SKM-1 (cell line): ENCODE measurements at regions not wholly inside any gene's neighbourhood (a gene's known extent, or its start where the extent isn't known, plus 50 kb on each side); places are given as distances from the start of the nearest gene placed in this dataset.
"Not testable (repeated sequence)": the region's sequence is repeated elsewhere in the genome, so short reads cannot be mapped to it uniquely, and the experiment has no call there.

Source experiments
- DNase-seq: peaks from one replicate; lab custom pipeline; 2025; ENCODE audit not compliant: unreplicated experiment; lab: John Stamatoyannopoulos, UW

DNA sequence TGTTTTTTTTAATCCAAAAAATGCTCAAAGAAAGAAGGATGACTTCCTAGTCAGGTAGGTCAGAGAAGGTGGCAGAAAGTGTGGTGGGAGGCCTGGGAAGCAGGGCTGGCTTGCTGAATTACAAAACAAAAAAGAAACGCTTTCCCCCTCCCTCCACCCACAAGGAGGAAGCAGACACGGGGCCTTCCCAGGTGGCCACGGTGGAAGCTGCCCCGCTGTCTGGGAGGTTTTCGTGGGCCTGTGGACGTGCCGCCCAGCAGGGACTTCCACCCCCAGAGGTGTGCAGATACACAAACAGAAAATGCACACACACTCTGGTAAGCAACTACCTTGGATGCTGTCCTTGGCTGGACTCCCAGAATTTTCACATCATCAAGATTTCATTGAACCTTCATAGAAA is 198.2 kb upstream of the CDH4 start:
- no peak for DNase-seq

DNA sequence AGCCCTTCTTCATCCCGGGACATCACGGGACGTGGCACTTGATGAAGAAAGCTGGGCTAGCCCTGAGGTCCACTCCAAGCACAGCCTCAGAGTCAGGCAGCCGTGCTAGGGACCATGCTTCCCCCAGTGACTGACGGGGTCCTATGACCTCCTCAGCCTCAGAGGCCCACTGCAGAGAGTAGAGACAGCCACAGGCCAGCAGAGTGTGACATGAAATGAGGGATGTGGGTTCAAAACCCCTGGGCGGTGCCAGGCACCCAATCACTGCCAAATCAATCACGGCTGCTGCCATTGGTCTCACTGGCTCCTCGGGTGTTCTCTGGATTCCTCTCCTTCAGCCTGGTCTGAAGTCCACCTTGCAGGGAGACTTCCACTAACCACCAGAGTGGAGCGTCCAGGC is 197.7 kb upstream of the CDH4 start:
- no peak for DNase-seq

DNA sequence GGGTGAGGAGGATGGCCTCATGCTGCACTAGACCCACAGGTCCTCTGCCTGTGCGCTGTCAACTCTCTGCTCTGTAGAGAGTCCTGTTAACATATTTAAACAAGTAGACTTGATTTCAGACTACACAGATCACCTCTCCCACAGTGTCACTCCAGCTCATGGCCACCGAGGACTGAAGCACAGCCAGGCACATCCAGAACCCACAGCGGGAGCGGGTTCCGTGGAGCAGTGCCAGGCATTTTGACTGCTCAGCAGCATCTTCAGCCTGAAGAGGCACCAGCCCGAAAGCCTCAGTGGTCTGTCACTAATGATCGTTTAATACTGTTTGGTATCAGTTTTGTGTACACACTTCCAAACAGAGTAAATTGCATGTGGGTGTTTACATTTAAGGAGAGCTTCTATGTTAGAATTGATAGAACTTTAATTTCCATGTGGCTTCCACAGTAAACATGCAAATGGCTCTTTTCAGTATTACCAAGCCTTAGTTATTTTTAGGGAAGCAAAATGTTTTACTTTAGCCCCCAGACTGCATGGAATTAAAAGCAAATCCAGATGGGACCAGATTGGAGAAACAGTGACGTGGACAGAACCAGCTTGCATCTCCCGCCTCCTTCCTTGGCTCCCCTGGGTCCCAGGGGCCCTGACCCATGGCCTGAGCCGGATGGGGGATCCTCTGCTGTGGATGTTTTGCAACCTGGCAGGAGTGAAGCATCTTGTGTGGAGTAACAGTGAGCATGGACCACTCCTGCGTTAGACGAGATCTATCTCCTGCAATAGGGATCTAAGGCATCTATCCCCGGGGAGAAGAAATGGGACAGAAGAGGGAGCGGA is 196.7 kb upstream of the CDH4 start:
- DNase-seq = no peak

DNA sequence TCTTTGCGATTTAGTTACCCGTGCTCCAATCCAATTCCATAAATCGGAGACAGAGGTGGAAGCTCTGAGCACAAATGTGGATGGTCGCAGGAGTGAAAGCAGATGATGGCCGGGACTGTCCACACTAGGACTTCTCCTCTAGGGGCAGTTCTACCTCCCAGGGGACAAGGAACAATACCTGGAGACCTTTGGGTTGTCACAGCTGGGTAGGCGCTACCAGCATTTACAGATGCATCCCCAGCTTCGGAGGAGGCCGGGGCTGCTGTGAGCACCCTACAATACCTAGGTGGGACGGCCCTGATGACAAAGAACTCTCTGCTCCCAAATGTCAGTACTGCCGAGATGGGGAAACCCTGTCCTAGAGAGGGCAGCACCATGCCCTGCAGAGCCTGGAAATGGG is 195.9 kb upstream of the CDH4 start:
- no peak for DNase-seq

DNA sequence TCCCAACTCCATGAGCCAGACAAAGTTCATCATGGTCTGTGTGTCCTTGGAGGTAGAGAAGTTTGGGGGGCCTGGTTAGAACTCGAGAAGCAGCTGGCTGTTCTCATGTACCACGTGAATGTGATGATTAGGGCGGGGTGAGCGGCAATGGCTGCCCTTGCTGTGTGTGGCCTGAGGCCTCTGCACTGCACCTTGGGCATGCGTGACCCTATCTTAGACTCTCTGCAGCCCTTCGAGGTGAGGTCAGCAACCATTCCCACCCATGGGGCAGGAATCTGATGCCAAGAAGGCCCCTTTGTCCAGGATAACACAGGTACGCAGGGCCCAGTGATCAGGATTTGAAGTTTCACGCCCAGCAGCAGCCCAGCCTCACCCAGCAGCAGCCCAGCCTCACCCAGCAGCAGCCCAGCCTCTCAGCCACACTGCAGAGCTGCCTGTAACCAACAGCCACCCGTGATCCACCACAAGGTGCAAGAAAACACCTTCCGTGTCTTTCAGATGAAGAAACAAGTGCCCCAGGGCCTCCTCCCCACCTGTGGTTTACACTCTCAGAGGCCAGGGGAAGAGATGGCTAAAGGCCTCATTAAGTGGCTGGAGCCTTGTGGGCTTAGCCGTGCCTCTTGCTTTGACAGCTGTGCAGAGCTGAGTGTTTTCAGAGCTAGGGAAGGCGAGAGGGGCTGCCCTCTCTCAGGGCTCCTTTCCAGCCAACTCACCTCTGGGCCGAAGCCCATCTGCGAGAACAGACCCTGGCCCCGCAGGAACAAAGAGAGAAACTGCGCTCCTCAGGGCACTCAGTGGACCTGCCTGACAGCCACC is 195.2 kb upstream of the CDH4 start:
- DNase-seq = no peak

DNA sequence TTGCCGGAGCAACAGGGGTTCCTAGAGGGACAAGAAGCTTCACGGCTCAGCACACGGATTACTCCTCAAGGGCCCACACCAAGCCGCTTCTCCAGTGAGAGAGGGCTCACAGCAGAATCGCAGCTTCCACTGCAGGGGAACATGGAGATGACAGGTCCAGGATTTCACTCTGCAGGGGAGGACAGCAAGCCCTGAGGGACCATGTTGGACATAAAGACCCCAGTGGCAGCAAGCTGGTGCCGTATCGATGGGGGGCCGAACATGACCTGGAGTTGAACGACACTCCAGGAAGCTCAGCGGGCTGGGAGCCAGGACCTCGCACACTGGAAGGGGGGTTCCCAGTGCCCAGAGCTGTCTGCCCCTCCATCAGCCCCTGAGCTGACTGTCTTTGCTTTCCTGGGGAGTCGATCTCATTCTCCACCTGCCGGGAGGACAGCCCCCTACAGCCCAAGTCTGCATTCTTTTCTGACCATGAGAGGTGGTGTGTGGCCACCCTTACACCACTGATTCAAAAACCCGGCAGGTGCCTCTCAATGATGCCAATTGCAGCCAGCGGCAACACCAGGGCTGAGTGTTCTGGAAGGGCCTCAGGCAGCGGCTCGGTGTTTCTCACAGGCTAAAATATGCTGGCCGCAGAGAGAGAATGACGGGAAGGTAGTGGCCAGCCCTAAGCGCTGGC is 194.5 kb upstream of the CDH4 start:
- DNase-seq = no peak

DNA sequence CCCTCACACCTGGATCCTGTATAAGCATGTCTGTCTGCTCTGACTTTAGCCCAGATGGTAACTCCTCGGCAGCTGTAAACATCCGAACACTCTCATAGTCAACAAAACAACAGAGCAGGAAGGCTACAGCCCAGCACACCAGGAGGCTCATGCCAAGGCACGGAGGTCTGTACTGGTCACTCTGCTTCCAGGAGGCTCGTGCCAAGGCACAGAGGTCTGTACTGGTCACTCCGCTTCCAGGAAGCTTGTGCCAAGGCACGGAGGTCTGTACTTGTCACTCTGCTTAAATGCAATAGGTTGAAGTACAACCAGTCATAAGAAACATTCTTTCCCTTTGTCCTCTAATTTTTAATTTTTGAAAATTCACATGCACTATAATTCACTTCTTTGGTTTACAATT is 190.1 kb upstream of the CDH4 start:
- DNase-seq = no peak

DNA sequence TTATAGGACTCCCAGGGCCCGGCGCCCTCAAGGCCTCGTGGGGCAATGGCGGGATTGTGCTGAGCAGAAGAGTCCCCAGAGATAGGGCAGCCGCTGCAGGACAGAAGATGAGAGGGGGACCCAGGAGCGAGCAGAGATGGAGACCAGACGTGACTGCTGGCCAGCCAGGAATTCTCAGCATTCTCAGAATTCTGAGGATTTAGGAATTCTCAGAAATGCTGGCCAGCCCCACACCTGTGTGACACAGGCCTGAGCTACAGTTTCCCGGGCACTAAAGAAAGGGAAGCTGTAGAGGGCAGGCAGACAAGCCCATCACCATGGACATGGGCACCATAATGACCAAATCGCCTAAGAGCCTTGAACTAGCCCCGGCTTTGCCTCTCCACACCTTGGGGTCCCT is 186.2 kb upstream of the CDH4 start:
- no peak for DNase-seq

DNA sequence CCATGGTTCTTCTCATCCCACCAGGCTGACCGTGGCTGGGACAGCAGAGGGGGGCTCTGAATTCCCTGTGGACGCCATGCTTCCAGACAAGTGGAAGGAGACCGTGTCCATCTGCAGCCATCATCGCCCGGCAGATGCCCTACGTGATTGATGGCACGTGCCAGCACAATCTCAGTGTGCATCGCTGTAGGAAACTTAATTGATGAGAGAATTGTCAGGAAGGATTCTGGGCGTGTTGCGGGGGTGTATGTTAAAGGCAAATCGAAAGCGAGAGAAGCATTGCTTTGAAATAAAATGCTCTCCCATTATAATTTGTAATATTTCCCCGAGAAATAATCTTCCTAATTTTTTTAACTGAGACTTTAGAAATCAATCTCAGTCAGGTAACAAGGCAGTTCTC is 185.5 kb upstream of the CDH4 start:
- DNase-seq = no peak

DNA sequence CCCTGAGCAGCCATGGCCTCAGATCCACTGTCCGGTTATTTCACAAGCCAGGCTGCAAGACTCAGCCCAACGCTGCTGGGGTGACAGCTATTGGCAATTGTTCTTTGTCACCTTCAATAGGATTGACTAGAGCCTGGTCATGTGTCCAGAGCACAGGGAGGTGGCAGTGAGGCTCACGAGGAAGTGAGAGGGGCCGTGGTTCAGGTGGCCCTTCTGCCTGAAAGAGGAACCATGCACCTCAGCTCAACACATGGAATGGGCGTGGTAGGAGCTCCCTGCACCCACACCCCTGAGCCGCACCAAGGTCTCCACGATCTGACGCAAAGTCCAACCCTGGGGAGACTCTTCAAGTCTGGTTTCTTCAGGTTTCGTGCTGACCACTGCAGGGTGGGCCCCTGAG is 184.8 kb upstream of the CDH4 start:
- DNase-seq = no peak

DNA sequence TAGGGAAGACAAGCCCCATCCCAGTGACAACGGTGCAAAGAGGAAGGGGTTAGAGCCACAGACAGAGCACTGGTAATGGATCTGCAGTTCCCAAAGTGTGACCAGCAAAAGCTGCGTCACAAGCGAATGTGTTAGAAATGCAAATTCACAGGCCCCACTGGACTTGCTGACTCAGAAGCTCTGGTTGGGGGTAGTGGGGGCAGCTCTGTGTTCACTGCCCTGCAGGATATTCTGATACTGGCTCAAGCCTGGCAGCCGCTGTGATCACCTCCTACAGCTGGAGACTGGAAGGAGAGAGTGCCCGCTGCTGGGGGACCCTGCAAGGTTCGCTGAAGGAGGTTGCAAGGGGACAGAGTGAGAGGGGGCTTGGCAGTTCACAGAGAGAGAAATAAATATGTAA is 179.7 kb upstream of the CDH4 start:
- no peak for DNase-seq

DNA sequence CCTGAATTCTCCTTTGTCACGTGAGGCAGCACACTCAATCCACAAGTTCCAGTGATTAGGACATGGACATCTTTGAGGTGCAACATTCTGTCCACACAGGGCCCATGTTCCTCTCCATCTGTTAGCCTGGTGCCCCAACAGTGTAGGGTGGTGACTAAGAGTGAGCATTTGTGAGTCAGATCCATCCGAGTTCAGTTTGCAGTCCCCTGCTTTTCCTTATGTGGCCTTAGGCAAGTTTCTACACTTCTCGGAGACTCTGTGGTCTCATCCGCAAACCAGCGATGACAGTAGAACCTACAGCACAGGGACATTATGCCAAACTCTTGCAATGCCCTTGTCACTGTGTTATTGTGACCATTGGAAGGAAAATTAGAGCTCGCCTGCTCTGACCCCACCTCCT is 178.7 kb upstream of the CDH4 start:
- no peak for DNase-seq

DNA sequence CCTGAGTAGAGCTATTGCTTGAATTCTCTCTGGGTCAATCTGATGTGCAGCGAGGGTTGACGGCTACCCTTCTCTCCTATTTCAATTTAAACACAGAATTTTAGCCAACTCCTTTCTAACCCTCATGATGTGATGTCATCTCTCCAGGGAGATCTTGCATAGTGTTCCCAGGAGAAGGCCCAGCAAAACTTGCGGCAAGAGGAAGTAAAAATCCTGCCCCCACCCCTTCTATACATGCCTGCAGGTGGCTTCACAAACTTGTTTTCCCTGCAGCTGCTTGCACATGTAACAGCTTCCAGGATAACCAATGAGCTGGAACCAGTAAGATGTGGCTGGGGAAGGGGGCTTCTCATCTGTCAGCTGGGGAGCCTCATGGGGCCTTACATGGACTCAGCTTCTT is 169.3 kb upstream of the CDH4 start:
- DNase-seq = no peak

DNA sequence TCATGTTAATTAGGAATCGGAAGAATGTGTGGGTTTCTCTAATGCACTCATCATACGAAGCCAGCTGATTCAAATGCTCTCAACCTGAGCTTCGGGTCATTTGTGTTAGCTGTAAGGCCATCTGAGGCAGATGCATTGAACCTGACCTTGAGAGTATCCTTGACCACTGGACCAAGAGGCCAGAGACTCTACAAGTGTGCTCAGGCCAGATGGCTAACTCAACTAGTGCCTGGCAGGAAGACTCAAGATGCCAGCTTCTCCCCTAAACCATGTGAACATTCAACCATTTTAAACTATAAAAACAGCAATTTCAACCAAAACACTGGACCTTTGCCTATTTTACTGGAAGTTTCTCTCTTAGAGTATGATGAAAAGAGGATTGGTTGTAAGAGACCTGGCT is 168.6 kb upstream of the CDH4 start:
- DNase-seq = no peak

DNA sequence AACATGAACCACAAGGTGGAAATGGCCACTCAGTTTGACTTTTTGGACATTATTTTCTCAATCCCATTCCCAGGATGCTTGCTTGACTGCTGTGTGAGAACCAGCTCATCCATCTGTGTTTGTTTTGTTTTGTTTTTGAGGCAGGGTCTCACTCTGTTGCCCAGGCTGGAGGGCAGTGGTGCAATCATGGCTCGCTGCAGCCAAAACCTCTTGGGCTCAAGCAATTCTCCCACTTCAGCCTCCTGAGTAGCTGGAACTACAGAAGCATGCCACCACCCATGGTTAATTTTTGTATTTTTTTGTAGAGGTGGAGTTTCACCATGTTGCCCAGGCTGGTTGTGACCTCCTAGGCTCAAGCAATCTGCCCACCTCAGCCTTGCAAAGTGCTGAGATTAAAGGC is 166.0 kb upstream of the CDH4 start:
- DNase-seq = no peak

DNA sequence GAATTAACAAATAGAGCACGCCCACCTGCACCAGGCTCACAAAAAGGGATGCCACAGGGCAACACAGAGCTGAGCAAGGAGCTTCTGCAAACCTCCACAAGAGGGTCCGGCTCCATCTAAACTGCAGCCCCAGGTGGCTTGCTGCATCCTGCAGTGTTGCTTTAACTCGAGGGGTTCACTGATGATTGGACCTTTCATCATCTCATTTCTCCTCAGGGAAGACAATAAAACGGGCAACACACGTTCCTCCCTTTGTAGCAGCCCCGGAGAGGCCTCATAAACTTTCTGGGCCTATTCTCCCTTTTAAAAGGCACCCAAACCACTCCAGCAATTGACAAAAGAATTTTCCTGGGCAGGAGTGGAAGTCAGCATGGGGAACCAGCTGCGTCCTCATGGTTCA is 161.5 kb upstream of the CDH4 start:
- no peak for DNase-seq

DNA sequence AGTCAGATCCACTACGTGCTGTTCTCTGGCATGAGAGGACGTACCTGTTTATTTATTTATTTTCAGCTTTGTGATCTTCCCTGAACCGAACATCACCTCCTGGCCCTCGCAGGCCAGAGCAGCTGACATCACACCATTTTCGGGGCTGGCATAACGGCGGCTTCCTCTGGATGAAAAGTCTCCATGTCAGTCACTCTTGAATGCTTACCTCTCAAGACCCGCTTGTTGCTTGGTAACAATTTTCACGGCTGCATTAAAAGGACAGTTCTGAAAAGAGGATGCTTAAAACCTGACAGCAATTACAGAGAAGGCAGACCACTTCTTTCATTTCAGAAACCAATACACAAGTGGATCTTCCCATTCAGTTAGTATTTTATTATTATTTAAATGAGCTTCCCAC is 159.8 kb upstream of the CDH4 start:
- no peak for DNase-seq

DNA sequence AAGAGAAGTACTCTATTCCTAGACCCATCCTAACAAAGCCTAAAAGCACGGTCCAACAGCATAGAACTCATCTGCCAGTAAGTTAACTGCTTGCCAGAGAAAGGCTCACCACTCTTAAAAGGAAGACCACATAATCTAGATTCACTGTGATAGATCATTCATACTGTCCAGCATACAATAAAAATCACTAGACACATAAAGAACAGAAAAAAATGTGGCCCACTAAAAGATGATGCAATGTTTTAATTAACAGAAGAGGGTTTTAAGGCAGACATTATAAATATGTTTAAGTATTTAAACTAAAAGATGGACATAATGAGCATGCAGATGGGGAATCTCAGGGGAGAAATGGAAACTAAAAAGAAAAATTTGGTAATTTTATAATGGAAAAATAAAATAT is 157.5 kb upstream of the CDH4 start:
- no peak for DNase-seq

DNA sequence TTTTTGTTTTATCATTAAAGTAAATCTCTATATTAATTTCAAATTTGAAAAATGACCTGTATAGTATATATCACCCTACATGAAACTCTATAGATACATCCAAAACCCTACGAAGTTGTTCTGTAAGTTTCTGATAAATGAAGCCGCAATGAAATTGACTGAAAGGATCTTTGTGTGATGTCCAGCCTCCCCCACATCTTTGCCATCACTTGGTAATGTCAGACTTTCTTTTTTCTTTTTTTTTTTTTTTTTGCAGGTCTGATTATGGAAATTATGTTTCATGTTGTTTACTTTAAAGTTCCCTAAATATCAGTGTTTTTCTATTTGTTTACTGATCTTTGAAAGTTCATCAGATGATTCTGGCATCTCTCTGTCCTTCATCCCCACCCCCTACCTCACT is 155.6 kb upstream of the CDH4 start:
- DNase-seq = no peak

DNA sequence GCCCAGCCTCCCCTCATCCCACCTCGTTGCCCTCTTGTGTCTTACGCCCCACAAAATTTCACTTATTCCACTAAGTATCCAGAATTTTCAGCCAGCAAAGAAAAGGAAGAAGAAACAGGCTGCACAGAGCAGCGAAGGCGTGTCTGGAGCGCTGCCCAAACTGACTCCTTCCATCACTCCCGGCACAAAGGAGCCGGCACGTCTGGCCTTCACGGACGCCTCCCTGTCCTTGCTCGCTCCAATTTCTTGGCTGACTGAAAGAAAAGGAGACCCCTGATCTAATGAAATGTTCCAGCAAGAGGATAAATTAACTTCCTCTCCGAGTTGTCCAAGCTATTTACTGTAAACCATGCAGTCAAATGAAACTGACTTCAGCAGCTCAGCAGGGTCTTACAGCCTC is 152.3 kb upstream of the CDH4 start:
- DNase-seq = no peak

DNA sequence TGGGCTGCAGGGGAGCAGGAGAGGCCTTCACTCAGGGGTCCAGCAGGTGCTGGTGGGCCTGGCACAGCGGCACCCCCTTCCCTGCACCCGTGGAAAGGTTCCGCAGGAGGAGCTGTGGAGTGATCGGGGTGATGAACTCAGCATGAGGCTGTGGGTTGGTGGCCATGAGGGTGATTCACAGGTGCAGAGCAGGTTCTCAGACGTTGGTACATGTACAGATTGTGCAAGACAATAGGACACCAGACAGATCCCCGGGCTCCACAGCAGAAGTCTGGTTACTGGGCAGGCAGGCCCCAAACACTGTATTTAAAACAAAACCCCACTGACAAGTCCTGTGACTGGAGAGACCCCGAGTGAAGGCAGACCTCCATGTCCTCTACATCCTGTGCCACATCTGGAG is 151.6 kb upstream of the CDH4 start:
- DNase-seq = no peak

DNA sequence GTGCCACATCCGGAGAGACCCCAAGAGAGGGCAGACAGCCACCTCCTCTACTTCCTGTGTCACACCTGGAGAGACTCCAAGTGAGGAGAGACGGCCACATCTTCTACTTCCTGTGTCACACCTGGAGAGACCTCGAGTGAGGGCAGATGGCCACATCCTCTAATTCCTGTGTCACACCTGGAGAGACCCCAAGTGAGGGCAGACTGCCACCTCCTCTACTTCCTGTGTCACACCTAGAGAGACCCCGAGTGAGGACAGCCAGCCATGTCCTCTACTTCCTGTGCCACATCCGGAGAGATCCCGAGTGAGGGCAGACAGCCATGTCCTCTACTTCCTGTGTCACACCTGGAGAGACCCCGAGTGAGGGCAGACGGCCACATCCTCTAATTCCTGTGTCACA is 150.7 kb upstream of the CDH4 start:
- not testable (repeated sequence) for DNase-seq
